ENCODE measurements at regions not wholly inside any gene's neighbourhood (a gene's known extent, or its start where the extent isn't known, plus 50 kb on each side); places are given as distances from the start of the nearest gene placed in this dataset.

DNA sequence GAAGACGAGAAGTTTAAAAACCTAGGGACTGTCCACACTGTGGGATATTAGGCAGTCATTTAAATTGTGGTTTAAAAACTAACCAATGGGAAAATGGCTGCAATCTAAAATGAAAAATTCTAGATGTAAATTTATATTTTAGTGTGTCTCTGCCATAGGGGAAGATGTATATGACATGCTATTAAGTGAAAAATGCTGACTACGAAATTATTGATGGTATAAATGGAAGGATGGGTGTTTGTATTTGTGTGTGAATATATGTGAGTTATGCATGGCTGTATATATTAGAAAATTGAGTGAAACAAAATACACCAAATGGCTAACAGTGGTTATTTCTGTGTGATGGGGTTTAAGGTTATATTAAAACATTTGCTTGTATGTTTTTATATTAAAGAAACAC lies 260.7 kb downstream of the AJAP1 start:
- no peak for DNase-seq (ENCODE audit: low read depth in 3 of 3)

DNA sequence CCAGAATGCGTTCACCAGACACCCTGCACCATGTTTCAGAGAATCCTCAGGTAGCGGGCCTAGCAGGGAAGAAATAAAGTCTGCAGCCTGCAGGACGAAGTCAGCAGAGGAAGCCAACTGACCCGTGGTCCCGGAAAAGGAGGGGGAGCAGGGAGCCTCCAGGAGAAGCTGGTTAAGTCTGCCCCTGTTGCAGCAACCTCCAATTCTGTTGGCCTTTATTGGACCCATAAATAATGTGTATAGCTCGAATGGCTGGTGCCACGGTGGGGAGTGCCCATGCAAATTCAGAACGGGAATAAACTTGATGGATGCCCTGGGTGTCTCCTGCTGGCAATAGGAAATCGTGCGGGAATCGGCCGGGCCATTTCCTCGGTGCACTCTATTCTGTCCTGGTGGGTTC lies 254.1 kb downstream of the AJAP1 start:
- no peak for DNase-seq (ENCODE audit: low read depth in 3 of 3)

DNA sequence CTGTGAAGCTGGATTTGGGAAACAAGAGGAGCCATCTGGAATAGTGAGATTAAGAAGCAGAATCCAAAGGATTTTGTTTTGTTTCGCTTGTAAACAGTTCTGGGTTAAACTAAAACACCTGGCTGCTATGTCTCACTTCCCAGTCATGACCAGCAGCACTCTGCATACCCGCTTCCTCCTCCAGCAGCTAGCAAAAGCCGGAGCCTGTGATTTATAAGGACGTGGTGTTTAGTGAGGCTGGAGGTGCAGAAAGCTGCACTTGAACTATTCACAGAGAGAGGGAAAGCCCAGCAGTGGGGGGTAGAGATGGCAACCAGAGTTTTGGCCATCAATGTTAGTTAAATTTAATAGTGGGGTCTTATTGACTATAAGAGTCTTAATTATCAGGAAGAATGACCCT lies 240.2 kb downstream of the AJAP1 start:
- DNase-seq (ENCODE audit: low read depth in 3 of 3): no peak

DNA sequence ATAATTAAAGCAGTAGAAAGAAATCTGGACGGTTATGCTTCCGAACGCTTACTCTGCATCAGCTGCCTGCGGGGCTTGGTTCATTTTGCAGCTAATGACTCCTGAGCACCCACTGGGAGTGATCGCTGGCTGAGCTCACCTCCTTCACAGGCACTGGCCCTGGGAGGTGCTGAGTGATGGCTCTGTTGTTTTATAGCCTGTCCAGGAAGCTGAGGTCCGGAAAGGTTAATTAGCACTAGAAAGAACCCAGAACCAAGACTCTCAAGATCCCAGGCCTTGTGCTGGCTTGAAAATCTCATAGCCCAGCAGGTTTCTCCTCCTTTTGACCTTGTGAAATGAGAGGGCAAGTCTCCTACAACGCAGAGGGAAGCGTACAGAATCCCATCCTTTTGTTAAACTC lies 226.2 kb downstream of the AJAP1 start:
- DNase-seq (ENCODE audit: low read depth in 3 of 3): no peak

DNA sequence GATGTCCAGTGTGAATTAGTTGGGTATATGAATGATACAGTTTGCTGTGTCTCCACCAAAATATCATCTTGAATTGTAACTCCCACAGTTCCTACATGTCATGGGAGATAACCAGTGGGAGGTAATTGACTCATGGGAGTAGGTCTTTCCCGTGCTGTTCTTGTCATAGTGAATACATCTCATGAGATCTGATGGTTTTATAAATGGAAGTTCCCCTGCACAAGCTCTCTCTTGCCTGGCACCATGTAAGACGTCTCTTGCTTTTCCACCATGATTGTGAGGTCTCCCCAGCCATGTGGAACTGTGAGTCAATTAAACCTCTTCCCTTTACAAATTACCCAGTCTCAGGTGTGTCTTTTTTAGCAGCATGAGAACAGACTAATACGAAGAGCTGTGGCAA lies 223.0 kb downstream of the AJAP1 start:
- no peak for DNase-seq (ENCODE audit: low read depth in 3 of 3)

DNA sequence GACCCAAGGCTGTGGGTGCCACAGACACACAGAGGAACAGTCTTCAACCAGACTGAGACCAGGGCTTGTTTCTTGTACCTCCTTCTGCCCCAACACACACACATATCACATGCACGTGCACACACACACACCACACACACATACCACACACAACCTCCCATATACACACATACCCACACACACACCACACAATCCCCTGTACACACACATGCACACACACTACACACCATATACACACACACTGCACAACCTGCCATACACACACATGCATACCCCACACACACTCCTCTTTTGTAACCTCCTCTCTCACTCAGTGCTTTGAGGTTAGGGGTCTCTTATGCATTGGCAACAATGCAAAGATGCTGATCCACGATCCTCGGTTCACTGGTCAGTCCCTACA lies 217.0 kb downstream of the AJAP1 start:
- DNase-seq (ENCODE audit: low read depth in 3 of 3): no peak

DNA sequence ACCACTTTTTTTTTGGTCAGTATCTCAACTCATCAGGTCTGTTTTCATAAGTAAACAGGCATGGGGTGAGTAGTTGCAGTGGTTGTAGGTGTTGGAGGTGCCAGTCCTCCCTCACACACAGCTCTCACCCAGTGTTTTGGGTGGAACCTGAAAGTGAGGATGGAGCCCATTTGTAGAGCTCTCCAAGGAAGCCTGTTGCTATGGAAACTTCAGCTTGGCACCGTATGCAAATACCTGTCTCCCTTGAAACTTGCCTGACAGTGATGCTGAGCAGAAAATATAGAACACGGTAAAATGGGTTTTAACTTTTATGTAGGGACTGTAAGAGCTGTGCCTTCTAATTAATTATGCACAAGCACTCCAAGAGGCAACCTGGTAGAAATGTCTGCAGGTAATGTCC lies 214.1 kb downstream of the AJAP1 start:
- DNase-seq (ENCODE audit: low read depth in 3 of 3): no peak

DNA sequence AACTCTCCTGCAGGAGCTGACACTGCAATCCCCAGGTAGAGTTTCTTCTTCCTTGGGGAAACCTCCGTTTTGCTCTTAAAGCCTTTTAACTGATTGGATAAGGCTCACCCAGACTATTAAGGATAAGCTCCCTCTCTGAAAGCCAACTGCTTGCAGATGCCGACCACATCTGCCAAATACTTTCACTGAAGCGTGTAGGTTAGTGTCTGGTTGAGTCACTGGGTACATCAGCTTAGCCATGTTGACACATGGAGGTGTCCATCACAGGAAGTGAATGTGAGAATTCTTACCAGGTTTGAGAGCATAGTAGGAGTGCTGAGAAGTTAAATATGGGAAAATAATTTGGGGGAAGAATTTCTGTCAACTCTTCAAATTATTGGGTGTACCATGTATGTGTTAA lies 202.0 kb downstream of the AJAP1 start:
- no peak for DNase-seq (ENCODE audit: low read depth in 3 of 3)

DNA sequence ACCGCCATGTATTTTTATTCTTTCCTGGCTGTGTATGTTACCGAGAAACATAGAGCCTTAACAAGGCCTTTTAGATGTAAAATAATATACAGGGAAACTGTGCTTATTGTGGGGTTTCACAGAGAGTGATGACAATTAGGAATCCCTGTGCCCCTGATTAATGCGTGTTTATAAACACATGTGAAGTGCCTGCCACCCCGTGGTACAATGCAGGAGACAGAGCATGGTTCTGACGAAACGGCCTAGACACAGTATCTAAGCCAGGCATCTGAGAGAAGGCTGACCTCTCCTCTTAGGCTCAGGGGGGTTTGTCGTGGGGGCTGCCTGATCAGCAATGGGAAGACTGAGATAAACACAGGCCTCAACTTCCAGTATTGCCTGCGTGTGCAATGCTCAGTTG lies 200.0 kb downstream of the AJAP1 start:
- DNase-seq (ENCODE audit: low read depth in 3 of 3): no peak

DNA sequence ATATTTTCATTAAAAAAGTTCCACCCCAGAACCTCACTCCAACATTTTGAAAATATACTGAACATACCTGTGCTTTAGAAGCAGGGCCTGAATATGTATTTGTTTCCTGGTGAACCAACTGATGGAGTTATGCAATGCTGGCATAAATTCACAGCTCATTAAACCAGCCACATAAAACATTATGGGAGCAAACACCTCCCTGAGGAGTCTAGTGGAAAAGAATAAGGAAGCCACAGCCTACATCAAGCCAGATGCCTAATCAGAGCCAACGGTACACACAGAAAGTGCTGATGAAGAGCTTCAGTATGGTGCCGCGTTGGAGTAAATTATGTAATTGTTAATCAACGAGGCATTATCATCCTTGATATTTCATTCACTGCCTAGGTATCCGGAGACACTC lies 199.5 kb downstream of the AJAP1 start:
- DNase-seq (ENCODE audit: low read depth in 3 of 3): no peak

DNA sequence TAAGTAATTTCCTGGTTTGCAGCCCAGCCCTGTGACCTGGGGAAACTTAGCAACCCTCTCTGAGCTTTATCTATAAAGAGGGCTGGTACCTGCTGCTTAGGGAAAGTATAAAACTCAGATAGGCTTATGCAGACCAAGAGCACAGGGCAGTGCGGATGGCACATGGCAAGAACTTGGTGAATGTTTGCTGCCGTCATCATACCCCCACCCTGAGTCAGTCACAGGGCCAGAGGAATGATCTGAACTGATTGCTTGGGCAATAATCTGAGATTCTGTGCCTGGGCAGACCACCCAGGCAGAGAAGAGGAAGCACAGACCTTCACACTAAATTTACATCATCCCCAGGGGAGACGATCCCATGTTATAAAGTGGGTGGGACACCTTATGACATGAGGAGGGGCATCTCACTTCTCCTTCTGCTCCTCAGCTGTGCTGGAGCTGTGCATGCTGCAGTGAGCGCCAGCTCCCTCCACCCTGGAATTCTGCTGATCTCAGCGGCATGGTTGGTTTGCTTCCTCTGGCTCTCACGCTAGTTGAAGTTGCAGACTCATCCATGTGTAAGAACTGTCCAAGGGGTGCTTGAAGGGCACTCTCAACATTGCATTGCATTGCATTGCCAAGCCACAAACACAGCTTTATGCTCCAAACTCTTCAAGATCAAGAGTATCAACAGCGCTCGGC lies 197.1 kb downstream of the AJAP1 start:
- DNase-seq (ENCODE audit: low read depth in 3 of 3): no peak

DNA sequence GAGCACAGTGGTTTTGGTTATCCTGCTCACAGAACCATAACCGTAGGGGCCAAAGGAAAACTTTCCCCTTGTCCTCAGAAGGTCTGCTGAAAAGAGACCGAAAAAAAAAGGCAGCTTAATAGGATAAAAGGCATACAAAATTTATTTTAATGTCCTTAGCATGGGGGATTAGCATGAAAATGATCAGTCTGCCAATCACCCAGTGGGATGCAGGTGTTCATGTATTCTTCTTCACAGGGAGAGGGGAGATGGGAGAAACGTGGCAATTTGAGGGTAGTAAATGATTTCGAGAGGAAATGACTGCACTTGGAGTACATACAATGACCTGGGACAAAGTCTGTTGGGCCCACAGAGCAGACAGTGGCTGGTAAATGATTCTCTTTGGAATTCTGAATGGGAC lies 194.0 kb downstream of the AJAP1 start:
- no peak for DNase-seq (ENCODE audit: low read depth in 3 of 3)

DNA sequence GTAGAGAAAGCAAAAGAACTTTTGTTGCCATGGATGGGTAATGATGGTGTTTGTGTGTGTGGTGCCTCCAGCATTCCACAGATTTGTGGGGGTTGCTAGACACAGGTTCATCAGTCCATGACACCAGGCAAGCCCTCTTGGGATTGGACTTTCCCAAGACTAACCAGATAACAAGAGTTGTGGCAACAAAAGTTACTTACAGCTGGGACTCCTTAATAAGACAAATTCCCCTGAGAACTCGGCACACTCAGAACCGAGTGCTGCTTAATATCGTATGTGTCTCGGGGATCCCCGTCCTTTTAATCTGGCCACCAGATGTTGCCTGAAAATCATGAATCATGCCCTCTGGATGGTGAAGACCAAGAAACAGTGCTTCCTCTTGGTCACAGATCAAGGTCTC lies 193.3 kb downstream of the AJAP1 start:
- DNase-seq (ENCODE audit: low read depth in 3 of 3): no peak
